ENCODE measurements at regions not wholly inside any gene's neighbourhood (a gene's known extent, or its start where the extent isn't known, plus 50 kb on each side); places are given as distances from the start of the nearest gene placed in this dataset.

- TF ChIP-seq, protein P1, sequence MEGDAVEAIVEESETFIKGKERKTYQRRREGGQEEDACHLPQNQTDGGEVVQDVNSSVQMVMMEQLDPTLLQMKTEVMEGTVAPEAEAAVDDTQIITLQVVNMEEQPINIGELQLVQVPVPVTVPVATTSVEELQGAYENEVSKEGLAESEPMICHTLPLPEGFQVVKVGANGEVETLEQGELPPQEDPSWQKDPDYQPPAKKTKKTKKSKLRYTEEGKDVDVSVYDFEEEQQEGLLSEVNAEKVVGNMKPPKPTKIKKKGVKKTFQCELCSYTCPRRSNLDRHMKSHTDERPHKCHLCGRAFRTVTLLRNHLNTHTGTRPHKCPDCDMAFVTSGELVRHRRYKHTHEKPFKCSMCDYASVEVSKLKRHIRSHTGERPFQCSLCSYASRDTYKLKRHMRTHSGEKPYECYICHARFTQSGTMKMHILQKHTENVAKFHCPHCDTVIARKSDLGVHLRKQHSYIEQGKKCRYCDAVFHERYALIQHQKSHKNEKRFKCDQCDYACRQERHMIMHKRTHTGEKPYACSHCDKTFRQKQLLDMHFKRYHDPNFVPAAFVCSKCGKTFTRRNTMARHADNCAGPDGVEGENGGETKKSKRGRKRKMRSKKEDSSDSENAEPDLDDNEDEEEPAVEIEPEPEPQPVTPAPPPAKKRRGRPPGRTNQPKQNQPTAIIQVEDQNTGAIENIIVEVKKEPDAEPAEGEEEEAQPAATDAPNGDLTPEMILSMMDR (IDR thresholded peaks at IDR 0.05), result no peak
- TF ChIP-seq POLR2A (IDR thresholded peaks at IDR 0.05), result no peak
These were observed 164.1 kb upstream of the CCNH start for GRCh38 chr5:87576867-87577266.

Data from tibial nerve (tissue), 3 donors.